ENCODE measurements at regions not wholly inside any gene's neighbourhood (a gene's known extent, or its start where the extent isn't known, plus 50 kb on each side); places are given as distances from the start of the nearest gene placed in this dataset.

DNA sequence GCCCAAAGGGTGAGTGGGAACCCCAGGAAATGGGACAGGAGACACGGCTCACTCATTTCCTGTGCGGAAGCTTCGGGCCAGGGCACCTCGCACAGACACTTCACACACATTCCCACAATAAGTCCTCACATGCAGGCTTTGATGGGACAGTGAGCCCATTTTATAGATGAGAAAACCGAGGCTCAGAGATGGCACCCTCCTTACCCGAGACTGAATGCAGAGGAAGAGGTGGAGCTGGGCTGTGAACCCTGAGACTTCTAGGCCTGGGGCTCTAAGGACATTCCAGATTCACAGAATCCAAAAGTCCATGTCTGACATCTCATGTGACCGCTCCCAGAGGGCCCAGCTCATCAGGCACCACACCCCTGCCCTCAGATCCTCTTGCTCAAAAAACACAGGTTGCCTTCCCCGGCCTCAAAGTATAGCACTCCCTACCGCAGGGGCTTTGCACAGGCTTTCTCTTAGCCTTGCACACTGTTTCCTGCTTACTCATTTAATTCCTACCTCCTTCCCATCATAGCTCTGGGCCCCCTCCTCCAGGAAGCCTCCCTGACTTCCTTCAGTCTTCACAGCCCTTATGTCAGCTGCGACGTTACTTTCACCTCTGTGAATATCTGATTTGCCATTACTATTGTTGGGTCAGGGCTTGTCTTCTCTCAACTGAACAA lies 57.1 kb upstream of the TCF20 start:
- ATAC-seq (no peak), DNase-seq (no peak)
- H3K4me3 Mint-ChIP-seq: no peak overlapping the region
- H3K9me3 Mint-ChIP-seq: no peaks in the 10 kb centered on the region
- H3K36me3 Mint-ChIP-seq: no peaks in the 10 kb centered on the region
- H3K4me3 ChIP-seq (ENCODE audit: low read length): no peak overlapping the region
- WGBS (ENCODE audit: insufficient coverage): 68% methylated on average over 11 of the region's 11 CpGs
- TF ChIP-seq, protein P1, sequence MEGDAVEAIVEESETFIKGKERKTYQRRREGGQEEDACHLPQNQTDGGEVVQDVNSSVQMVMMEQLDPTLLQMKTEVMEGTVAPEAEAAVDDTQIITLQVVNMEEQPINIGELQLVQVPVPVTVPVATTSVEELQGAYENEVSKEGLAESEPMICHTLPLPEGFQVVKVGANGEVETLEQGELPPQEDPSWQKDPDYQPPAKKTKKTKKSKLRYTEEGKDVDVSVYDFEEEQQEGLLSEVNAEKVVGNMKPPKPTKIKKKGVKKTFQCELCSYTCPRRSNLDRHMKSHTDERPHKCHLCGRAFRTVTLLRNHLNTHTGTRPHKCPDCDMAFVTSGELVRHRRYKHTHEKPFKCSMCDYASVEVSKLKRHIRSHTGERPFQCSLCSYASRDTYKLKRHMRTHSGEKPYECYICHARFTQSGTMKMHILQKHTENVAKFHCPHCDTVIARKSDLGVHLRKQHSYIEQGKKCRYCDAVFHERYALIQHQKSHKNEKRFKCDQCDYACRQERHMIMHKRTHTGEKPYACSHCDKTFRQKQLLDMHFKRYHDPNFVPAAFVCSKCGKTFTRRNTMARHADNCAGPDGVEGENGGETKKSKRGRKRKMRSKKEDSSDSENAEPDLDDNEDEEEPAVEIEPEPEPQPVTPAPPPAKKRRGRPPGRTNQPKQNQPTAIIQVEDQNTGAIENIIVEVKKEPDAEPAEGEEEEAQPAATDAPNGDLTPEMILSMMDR (IDR thresholded peaks at IDR 0.05): no peak
- H3K27me3 ChIP-seq (ENCODE audit: control insufficient read depth, insufficient read depth, low read length): no peaks in the 10 kb centered on the region
- intact Hi-C loops (cut with micrococcal nuclease): no loop called here
- peaks cover 8 to 18% of the 10 kb centered on the region in 2 donors for H3K4me1 Mint-ChIP-seq
- peaks cover 0 to 12% of the 10 kb centered on the region in 2 donors for H3K27me3 Mint-ChIP-seq (ENCODE audit: low read depth in 2 of 2)
- H3K36me3 ChIP-seq (ENCODE audit: control insufficient read depth, insufficient read depth, low read length): no peaks in the 10 kb centered on the region
- H3K27ac Mint-ChIP-seq: no peak overlapping the region
- no peaks in the 10 kb centered on the region for H3K9me3 ChIP-seq (ENCODE audit: control insufficient read depth, insufficient read depth, low read length)
- no peak overlapping the region for H3K27ac ChIP-seq (ENCODE audit: low read length)
- peaks cover 15% of the 10 kb centered on the region for H3K4me1 ChIP-seq (ENCODE audit: control insufficient read depth, insufficient read depth, low read length)

DNA sequence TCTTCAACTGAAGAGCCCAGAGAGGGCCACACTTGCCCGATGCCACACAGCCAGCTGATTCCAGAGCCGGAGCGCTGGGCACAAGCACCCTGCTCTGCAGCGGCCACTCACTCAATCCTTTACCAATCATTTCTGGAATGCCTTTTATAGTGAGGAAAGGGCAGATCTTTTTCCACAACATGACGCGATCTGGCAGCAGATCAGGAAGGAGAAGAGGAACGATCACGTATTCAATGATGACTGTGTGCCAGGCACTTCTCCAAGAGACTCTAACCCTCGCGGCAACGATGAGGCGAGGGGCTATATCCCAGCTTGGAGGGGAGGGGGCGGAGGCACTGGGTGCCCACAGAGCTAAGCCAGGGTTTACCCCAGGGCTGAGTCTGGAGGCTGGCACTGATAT lies 56.3 kb upstream of the TCF20 start:
- Histone ChIP-seq H3K4me1 (ENCODE audit: control insufficient read depth, insufficient read depth, low read length) (peaks cover 15% of the 10 kb centered on the region), H3K27ac (ENCODE audit: low read length) (no peak overlapping the region), H3K27me3 (ENCODE audit: control insufficient read depth, insufficient read depth, low read length) (no peaks in the 10 kb centered on the region), H3K4me3 (ENCODE audit: low read length) (no peak overlapping the region), H3K36me3 (ENCODE audit: control insufficient read depth, insufficient read depth, low read length) (no peaks in the 10 kb centered on the region), H3K9me3 (ENCODE audit: control insufficient read depth, insufficient read depth, low read length) (no peaks in the 10 kb centered on the region)
- Mint-ChIP-seq H3K4me3 (no peak overlapping the region), H3K27ac (no peak overlapping the region), H3K4me1 (peaks cover 15 to 18% of the 10 kb centered on the region in 2 donors), H3K36me3 (no peaks in the 10 kb centered on the region), H3K27me3 (ENCODE audit: low read depth in 2 of 2) (peaks cover 0 to 12% of the 10 kb centered on the region in 2 donors), H3K9me3 (no peaks in the 10 kb centered on the region)
- ATAC-seq (no peak), DNase-seq (no peak)
- intact Hi-C loops (cut with micrococcal nuclease): no loop called here
- WGBS (ENCODE audit: insufficient coverage): 80% methylated on average over 12 of the region's 13 CpGs
- TF ChIP-seq, protein P1 (IDR thresholded peaks at IDR 0.05): no peak

DNA sequence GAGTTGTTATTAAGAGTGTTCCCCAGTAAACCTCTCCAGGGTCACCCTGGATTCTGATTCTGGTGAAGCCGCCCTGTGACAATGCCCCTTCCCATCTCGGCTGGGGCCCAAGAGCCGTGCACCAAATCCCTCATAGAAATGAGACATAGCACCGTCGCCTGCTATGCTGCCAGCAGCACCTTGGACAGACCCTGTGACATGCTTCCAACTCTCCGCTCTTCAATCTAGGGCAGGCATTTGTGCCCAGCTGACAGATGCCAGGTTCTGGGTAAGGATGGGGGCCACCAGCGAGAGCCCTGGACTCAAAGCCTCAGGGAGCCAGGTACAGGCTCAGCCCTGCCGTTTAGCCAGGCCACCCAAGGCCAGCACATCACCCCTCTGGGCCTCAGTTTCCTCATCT lies 55.8 kb upstream of the TCF20 start:
- TF ChIP-seq, protein P1 (IDR thresholded peaks at IDR 0.05): no peak
- H3K9me3 Mint-ChIP-seq: no peaks in the 10 kb centered on the region
- Histone ChIP-seq H3K36me3 (ENCODE audit: control insufficient read depth, insufficient read depth, low read length) (no peaks in the 10 kb centered on the region), H3K4me3 (ENCODE audit: low read length) (no peak overlapping the region), H3K4me1 (ENCODE audit: control insufficient read depth, insufficient read depth, low read length) (peaks cover 15% of the 10 kb centered on the region), H3K27ac (ENCODE audit: low read length) (no peak overlapping the region), H3K27me3 (ENCODE audit: control insufficient read depth, insufficient read depth, low read length) (no peaks in the 10 kb centered on the region), H3K9me3 (ENCODE audit: control insufficient read depth, insufficient read depth, low read length) (no peaks in the 10 kb centered on the region)
- H3K27me3 Mint-ChIP-seq (ENCODE audit: low read depth in 2 of 2): peaks cover 0 to 12% of the 10 kb centered on the region in 2 donors
- H3K27ac Mint-ChIP-seq: no peak overlapping the region
- DNase-seq (no peak), ATAC-seq (no peak)
- intact Hi-C loops (cut with micrococcal nuclease): no loop called here
- no peaks in the 10 kb centered on the region for H3K36me3 Mint-ChIP-seq
- H3K4me1 Mint-ChIP-seq: peaks cover 15 to 18% of the 10 kb centered on the region in 2 donors
- no peak overlapping the region for H3K4me3 Mint-ChIP-seq
- 95% methylated on average over 8 of the region's 8 CpGs for WGBS (ENCODE audit: insufficient coverage)
